NB4 (cell line): ENCODE measurements at regions not wholly inside any gene's neighbourhood (a gene's known extent, or its start where the extent isn't known, plus 50 kb on each side); places are given as distances from the start of the nearest gene placed in this dataset.

ENCODE experiments used
- MYC ChIP-seq: IDR thresholded peaks from 2 replicates; pipeline ENCODE4 v1.6.1; 2011; ENCODE audit warnings: low read depth, low read length
- POLR2A ChIP-seq: IDR thresholded peaks from 2 replicates; pipeline ENCODE4 v1.6.1; 2011; ENCODE audit warnings: mild to moderate bottlenecking; ENCODE audit not compliant: insufficient read length; ENCODE audit errors: extremely low read depth
- TF ChIP-seq, protein P1 (sequence below): IDR thresholded peaks from one replicate; pipeline ENCODE4 v1.5.1; 2012; ENCODE audit warnings: low read depth, low read length
- TF ChIP-seq, protein P2 (sequence below): IDR thresholded peaks from 2 replicates; pipeline ENCODE4 v1.6.1; 2011; ENCODE audit warnings: low read depth, low read length

DNA sequence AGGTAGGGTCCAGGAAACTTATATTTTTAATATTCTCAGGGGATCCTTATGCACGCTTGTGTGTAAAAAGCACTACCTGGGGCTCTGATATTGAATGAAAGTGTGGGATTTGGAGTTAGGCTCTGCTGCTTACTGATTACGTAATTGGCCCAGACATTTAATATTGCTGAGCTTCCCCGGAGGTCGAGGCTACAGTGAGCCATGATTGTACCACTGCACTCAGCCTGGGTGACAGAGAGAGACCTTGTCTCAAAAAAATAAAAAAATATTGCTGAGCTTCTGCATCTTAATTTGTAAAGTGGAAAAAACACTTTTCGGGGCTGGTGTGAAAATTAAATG lies 62.2 kb upstream of the KIF26B start:
- TF ChIP-seq, protein P1, sequence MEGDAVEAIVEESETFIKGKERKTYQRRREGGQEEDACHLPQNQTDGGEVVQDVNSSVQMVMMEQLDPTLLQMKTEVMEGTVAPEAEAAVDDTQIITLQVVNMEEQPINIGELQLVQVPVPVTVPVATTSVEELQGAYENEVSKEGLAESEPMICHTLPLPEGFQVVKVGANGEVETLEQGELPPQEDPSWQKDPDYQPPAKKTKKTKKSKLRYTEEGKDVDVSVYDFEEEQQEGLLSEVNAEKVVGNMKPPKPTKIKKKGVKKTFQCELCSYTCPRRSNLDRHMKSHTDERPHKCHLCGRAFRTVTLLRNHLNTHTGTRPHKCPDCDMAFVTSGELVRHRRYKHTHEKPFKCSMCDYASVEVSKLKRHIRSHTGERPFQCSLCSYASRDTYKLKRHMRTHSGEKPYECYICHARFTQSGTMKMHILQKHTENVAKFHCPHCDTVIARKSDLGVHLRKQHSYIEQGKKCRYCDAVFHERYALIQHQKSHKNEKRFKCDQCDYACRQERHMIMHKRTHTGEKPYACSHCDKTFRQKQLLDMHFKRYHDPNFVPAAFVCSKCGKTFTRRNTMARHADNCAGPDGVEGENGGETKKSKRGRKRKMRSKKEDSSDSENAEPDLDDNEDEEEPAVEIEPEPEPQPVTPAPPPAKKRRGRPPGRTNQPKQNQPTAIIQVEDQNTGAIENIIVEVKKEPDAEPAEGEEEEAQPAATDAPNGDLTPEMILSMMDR: no peak
- no peak for TF ChIP-seq POLR2A
- TF ChIP-seq, protein P2, sequence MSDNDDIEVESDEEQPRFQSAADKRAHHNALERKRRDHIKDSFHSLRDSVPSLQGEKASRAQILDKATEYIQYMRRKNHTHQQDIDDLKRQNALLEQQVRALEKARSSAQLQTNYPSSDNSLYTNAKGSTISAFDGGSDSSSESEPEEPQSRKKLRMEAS: no peak
- no peak for TF ChIP-seq MYC
